Stimulated activated CD4-positive, alpha-beta T cell treated with anti-CD3 and anti-CD28 coated beads, TNF-alpha, amount 100 ng/mL, for 24 hours (primary cell): ENCODE measurements at regions not wholly inside any gene's neighbourhood (a gene's known extent, or its start where the extent isn't known, plus 50 kb on each side); places are given as distances from the start of the nearest gene placed in this dataset.

ENCODE experiments used
- DNase-seq, 3 experiments: peaks; one replicate each; pipeline ENCODE4 v3.0.0-alpha.2; 2020; ENCODE audit warnings: low read depth in 3 of 3

DNA sequence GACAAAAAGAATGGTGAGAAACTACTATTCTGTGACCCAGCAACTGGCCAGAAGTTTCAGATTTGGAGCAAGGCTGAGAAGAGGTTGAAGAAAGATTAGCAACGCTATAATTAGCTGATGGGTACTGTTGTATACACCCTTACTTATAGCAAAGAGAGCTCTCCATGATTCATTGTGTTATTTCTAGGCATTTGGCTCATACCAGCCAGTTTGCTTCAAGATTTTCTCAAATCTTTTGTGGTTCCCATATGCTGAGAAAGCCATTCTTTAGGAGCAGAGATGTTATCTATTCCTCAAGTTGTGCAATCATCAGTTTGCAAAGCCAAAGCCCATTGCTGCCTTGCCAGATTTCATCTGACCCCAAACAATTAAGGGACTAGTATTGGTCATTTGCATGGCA lies 179.4 kb downstream of the ETS1 start:
- no peak for DNase-seq

DNA sequence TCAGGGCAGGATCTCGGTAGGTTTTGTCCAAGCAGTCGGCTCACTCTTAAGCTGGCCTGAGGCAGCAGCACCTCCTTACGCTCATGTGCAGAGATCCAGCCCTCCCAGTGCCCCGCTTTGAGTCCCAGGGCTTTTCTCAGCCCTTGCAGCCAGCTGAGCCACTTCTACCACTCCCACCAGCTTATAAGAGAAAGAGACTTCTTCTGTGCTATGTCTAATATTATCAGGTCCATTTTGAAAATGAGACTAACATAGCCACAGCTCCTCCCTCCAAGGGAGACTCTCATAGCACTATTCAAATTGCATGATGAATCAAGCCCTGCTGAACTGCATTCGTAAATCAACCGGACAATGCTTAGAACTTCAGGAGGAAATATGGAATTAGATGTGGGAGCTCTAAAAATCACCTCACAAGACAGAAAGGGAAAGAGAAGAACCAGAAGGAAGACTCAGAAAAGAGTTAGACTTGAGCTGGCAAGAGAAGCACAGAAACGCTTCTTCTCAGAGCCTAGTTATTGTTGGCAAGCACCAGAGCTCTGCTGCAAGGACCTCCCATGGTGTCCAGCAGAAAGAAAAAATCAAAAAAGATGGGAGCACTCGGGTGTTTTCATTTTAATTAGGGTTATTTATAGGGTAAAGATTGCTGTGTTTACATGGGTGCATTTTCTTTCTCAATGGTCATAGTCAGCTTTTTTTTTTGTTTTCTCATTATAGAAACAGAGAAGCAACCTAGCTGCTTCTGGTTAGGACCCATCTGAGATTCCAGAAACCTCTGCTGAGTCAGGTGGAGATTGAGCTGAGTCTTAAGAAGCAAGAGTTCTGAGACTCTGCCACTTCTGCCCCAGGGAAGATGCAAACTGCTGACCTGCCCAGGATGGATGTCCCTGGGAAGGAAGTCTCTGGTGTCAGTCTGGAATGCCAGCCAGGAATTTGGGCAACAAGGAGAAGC lies 181.4 kb downstream of the ETS1 start:
- DNase-seq, result no peak

DNA sequence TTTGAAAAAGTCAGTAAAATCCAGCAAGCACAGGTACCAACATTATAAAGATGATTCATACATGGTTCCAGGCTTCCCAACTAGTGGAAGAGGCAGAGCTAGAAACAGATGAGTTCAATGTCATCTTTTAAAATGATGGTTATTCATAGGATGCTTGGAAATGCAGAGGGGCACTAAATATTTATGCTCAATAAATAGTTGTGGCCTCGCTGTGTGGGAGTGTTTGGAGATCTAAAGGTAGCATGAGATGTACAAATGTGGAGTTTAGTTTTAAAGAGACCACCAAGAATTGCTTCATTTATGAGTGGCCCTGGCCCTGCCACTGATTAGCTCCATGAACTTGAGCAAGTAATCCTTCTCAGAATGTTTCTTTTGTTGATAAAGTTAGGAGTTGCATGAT lies 182.2 kb downstream of the ETS1 start:
- DNase-seq, result no peak

DNA sequence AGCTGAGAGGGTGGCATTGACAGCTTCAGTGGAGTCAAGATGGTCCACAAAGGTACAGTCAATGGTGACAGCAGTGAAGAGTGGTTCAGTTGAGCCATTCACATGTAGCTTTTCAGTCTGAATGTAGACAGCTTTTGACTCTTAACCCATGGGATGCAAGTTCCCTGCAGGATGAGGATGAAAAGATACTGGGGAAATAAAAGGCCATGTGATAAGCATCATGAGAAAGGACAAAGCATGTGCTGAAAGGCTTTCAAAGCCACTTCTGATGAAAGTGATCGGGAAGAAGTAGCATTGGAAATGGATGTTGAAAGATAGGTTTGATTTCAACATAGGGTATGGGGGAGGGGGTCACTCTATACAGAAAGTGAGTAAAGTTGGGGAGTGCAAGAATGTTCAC lies 182.9 kb downstream of the ETS1 start:
- no peak for DNase-seq

DNA sequence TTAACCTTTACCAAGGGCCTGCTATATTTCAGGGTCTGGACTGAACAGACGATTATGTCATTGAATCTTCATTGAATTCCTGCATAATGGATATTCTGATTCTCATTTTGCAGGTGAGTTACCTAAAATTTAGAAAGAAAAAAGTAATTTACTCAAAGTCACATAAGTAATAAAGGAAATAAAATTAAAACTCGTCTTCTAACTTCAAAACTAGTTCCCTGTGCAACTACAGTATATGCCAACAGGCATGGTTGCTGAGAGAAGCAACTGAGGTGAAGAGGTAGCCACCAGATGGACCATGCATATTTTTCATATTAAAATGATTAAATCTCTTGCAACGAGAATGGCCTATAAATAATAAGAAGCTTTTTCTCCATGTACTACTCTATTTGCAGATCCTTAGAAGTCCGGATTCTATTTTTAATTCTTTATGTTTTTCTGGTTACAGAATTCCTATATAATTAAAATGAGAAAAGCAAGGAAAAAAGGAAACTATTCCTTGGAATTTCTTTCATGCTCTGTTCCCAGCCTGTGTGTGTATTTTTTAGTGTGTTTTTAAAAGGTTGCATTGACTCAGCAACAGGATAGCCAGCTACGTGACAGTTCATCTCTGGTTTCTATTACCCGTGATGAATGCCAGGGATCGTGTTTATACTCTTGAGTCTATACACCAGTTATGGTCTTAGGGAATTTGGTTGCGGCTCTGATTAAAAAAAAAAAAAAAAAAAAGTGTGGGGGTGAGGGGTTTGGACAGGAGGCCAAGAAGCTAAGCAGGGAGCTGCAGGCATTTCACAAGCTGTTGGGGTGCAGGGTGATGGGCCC lies 186.8 kb downstream of the ETS1 start:
- no peak for DNase-seq

DNA sequence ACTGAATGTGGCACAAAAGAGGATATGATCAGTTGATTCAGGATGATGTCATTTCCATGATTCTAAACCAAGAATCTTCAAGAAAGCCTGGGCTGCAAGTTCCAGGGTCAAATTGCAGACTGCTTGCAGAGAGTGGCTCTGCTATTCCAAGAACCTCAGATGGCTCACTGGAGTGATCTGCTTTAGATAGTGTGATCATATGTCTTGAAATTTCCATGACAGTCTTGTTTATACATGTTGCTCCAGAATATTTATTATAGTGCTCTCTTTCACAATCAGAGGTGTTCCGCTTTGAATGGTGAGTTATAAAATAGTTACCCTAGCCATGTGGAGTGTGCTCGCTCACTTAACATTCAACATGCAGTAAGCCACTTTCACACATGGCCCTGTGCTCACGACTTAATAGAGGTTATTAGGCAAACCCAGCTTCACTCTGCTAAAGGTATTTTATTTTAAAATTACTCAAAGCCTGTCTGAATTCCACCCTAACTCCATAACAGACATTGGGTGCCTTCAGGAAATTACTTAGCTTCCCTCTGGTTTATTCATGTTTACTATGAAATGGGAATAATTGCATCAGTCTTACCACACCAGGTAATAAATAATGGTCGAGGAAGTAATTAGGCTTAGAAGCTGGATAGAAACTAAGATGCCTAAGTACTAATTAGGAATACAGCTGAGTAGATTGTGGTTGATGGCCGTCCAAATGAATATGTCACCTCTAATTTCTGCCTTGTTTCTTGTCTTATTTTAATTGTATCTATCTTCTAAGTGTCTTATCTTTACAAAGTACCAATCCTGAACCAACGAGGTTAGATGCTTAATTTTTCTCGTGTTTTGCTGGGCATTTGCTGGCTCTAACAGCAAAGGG lies 187.9 kb downstream of the ETS1 start:
- no peak for DNase-seq

DNA sequence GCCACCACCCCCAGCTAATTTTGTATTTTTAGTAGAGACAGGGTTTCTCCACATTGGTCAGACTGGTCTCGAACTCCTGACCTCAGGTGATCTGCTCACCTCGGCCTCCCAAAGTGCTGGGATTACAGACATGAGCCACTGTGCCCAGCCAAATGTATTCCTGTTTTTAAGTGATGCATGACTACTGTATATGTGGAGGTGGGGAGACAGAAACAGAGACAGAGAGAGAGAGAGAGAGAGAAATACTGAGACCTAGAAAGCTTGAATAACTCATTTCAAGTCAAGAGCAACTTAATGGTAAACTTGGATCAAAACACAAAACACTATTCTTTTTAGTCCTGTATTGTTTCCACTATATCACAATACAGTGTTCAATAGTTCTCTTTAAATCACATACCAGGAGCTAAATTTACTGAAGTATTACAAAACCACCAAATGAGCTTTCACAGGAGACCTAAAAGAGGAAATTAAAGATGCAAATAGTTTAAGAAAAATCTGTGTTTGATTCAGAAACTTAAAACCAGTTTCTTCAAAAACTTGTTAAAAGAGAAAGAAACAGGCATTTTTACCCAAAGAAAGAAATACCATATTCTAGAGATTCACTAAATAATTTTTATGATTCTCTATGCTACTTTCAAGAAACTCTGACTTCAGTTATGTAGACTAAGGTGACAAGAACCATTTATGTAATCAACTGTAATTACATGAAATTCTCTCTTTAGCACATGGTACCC lies 188.7 kb downstream of the ETS1 start:
- no peak for DNase-seq

DNA sequence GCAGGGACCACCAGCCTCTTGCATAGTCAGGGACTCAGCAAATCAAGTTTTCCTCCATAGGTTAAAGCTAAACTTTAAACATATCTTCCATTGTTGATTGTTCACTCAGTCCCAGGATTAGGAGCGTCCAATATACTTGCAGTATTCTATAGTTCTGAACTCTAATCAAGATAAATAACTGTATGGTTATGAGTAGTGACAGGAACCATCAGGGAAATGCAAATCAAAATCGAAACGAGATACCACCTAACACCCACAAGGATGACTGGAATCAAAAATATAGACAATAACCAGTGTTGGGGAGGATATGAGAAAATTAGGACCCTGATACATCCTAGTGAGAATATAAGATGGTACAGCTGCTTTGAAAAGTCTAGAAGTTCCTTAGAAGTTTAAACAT lies 190.0 kb downstream of the ETS1 start:
- DNase-seq, result no peak

DNA sequence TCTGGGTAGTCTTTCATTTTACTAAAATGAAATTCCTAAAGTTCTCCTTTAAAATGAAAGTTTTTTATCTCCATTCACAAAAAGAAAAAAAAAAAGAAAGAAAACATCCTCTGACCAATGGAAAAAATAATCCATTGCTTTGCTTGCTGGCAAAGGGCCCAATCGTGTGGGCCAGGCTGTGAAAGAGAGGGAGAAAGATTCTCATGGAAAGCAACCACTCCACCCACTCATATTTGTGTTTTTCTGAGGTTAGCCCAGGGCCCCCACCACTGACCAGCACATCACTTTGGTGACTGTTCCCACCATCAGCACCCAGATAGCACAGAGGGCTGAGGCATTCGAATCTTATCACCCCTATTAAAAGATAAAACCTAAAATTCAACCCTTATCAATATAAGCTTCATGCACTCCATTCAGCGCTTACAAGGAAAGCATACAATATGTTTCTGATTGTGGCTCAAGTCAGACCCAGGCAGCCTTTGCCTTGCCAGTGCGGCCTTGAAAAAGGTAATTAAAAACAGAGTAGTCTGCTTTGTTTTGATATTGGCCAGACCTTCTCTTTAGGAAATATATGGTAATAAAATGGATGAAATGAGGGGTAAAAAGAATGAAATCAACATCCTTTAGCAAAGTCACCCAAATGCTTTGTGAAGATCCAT lies 192.8 kb downstream of the ETS1 start:
- no peak for DNase-seq

DNA sequence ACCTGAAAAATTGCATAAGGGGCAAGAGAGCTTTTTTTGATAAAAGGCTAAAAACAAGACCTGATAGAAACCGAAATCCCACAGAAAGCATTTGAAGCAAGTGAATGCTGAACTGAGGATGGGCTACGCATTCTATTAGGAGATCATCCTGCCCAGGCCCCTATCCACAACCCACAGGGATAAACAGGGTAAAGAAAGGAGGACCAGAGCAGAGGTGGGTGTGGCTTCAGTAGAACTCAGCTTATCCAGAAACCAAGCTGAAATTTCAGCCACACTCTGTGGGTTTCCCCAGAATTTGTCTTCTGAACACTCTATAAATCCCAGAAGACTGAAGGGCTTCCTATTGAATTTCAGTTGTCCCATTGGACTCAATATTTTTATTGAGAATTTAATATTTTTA lies 195.1 kb downstream of the ETS1 start:
- no peak for DNase-seq

DNA sequence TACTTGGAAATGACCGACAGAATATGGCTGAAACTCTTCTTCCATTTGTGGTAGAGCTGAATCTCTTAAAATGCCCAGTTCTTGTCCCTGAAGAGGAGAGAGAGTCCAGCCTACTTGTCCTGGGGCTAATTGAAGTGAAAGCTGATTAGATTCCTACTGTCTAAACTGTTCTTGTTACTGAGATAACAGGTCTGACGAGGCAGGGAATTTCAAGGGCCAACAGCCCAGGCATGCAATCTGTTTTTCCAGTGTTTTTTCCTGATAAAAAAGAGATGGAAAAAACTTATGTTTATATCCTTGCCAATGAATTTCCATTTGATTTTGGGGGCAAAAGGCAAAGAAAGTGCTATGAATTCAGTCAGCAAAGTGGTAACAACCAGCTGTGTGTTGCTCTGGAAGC lies 195.5 kb downstream of the ETS1 start:
- no peak for DNase-seq

DNA sequence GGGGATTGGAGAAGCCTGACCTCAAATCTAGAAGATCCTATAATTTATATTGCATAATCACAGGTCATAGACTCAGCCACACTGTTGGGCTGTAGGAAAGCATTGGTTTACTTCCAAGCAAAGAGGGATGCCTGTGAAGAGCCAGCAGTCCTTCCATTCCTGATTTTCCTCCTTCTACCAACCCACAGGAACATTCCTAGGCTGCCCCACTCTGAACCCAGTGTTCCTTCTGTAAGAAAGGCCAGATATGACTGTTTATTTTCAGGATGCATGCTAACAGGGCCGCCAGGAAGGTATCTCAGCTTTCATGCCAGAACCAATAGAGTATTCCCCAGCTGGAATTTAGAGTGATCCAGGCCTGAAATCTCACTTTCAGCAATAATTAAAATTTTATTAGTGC lies 197.1 kb downstream of the ETS1 start:
- DNase-seq, result no peak

DNA sequence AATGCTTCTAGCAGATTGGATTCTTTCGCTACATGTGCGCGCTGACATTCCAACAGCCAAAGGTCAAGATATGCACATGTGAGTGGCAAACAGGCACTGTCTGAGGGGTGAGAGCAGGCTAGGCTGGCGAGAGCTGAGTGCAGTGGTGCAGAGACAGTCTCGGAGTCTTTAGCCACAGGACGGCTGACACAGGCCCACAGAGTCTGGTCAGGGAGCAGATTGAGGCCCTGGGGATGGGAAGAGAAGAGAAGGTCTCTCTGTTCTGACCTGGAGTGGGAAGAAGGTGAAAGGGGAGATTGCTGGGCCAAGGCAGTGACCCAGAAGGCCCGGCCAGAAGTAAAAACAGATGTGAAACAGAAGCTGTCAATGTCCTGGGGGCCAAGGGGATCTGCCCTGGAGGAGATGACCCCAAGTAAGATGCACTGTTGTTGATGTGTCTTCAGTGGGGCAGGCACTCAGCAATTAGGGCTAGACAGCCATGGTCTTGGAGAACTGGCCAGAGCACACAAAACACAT lies 197.8 kb downstream of the ETS1 start:
- no peak for DNase-seq

DNA sequence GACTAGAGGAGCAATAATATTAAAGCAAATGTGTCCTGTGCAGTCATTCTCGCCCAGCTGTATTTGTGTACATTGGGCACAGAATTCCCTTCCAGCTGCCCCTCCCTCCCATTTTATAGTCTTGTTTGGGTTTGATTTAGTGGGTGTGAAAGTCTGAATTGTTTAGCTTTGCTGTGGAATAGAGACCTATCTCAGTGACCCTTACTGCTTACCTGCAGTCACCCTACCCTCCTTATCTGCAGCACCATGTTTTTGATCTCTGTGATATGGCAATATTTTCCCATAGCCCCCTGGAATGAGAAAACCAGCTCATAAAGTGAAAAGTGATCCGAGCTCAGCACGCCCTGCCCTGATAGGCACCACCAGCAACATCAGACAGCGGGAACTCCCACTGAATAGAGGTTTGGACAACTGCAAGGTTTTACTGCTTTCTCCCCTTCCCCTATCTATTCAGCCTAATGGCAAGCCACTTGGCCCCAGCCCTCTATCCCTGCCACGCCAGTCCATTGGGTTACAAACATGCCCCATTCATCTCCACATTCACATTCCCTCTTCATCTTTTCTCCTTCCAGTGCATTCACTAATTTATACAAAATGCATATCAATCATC lies 199.0 kb downstream of the ETS1 start:
- DNase-seq, result no peak

DNA sequence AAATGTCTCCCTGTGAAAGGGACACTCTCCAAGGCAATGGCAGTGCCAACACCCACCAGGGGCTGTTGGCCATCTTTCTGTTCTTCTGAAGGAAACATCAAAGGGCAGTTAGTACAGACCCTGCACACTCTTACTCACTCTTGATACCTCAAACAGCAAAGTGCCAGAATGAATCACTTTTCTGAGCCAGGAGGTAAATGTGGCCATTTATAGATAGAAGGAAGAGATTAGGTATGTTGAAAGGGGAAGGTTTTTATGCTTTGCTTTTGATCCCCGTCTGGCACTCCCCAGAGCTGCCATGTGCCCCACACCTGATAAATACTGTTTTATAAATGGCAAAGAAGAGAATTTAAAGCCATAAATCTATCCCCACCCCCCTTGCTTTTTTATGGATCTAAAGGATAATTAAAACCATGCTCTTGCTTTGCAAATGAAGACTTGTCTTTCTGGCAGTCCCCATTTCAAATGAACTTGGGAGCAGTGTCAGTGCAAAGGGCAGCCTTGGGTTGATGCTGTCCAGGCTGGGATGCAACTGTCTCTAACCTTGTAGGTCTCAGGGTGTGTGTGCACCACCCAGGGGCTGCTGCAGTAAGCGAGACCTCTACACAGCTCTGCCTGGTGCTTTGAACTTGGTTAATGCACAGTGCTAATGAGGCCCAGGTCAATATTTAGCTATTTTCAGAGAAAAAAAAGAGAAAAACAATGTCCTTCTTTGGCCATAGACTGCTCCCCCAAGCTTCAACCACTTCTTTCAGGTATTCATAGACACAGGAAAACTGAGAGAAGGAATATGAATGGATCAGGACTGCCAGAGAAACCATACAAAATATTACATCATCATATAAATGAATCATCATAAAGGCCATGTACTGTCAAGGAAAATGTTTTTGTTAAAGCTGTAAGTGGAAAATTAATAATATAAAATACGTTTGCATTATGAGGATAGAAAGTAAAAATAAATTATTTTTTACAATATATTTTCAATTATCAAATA lies 207.5 kb downstream of the ETS1 start:
- DNase-seq, result no peak

DNA sequence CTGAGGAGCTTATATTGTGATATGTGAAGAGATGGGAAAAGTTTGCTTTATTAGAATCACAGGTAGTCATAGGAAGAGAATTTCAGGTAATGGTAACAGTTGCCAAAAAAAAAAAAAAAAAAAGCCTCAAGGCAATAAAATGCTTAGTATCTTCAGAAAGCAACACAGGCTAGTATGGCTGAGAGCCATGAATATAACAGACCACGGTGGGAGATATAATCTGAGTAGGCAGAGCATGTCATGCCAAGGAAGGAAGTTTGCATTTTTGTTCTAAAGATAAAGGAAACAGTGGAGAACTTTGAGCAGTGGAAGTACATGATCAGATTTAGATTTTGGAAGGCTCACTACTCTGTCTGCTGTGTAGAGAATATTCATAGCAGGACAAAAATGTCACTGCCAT lies 211.4 kb downstream of the ETS1 start:
- DNase-seq, result no peak

DNA sequence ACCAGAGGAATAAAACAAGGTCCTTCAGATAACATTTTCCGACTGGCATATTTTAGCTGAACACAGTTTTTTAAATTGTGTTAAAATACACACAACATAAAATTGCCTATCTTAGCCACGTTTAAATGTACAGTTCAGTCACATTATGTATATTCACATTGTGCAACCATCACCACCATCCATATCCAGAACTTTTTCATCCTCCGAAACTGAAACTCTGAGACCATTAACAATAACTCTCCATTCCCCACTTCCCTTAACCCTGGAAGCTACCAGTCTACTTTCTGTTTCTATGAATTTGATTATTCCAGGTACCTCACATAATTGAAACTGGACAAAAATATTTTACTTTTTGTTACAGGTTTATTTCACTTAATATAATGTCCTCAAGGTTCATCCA lies 213.3 kb downstream of the ETS1 start:
- no peak for DNase-seq

DNA sequence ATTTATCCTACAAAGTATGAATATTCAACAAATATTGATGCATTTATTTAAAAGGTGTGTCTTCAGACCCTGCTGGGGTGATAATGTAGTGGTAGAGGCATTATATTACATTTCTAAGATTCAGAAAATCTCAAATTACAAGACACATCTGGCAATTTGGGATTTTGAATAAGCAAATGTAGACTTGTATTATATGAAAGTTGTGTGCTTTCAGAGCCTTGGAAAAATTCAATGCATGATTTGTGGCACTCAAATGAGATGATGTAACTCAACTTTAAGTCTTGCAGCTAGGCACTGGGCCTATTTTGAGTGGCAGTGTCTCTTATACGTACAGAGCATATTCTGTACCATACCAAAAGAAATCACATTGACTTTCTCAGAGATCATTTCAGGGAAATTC lies 214.4 kb downstream of the ETS1 start:
- no peak for DNase-seq

DNA sequence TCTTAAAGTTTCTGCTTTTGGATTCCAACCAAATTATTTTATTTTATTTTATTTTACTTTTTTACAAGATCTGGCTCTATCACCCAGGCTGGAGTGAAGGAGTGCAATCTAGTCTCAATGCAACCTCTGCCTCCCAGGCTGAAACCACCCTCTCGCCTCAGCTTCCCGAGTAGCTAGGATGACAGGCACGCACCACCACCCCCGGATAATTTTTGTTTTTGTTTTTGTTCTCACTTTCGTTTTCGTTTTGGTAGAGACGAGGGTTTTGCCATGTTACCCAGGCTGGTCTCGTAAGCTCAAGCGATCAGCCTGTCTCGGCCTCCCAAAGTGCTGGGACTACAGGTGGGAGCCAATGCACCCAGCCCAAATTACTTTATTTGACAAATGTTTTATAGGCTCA lies 219.8 kb downstream of the ETS1 start:
- DNase-seq, result no peak
